GM23248 (cell line): ENCODE measurements at regions not wholly inside any gene's neighbourhood (a gene's known extent, or its start where the extent isn't known, plus 50 kb on each side); places are given as distances from the start of the nearest gene placed in this dataset.

Experiments used
- DNase-seq: peaks from one replicate; pipeline ENCODE4 v3.0.0-alpha.2; 2015
- H2AFZ ChIP-seq: fragments of 200-600 bp; sonication (generic); 2 replicates; pipeline ENCODE4 v1.6.1; 2016; ENCODE audit warnings: antibody characterized with exemption
- H3F3A ChIP-seq: fragments of 200-600 bp; sonication (generic); 2 replicates; pipeline ENCODE4 v1.6.1; 2016; ENCODE audit warnings: mild to moderate bottlenecking, antibody characterized with exemption, mixed run types; ENCODE audit not compliant: insufficient read depth
- H3K27ac ChIP-seq: fragments of 200-600 bp; sonication (generic); 2 replicates; pipeline ENCODE4 v1.5.1; 2016; ENCODE audit warnings: mild to moderate bottlenecking
- H3K27me3 ChIP-seq: fragments of 200-600 bp; sonication (generic); replicated peaks from 2 replicates; pipeline ENCODE4 v1.6.1; 2016; ENCODE audit warnings: mild to moderate bottlenecking; ENCODE audit not compliant: insufficient read depth
- H3K36me3 ChIP-seq: fragments of 200-600 bp; sonication (generic); 2 replicates; pipeline ENCODE4 v1.6.1; 2016; ENCODE audit warnings: low read depth, mild to moderate bottlenecking
- H3K4me1 ChIP-seq: fragments of 200-600 bp; sonication (generic); 2 replicates; pipeline ENCODE4 v1.6.1; 2016; ENCODE audit warnings: mild to moderate bottlenecking; ENCODE audit not compliant: insufficient read depth
- H3K4me2 ChIP-seq: fragments of 200-600 bp; sonication (generic); one replicate; pipeline ENCODE4 v1.6.1; 2016; ENCODE audit warnings: mild to moderate bottlenecking; ENCODE audit not compliant: unreplicated experiment
- H3K4me3 ChIP-seq: fragments of 200-600 bp; sonication (generic); 2 replicates; pipeline ENCODE4 v1.5.1; 2016; ENCODE audit warnings: mild to moderate bottlenecking
- H3K79me2 ChIP-seq: fragments of 200-600 bp; sonication (generic); 2 replicates; pipeline ENCODE4 v1.6.1; 2016; ENCODE audit warnings: mild to moderate bottlenecking; ENCODE audit not compliant: insufficient read depth
- H3K9ac ChIP-seq: fragments of 200-600 bp; sonication (generic); 2 replicates; pipeline ENCODE4 v1.6.1; 2016; ENCODE audit warnings: mild to moderate bottlenecking
- H3K9me2 ChIP-seq: fragments of 200-600 bp; sonication (generic); 2 replicates; pipeline ENCODE4 v1.6.1; 2016; ENCODE audit warnings: mixed run types, mild to moderate bottlenecking, moderate library complexity; ENCODE audit not compliant: insufficient read depth
- H3K9me3 ChIP-seq: fragments of 200-600 bp; sonication (generic); one replicate; pipeline ENCODE4 v1.6.1; 2017; ENCODE audit warnings: low read depth
- H4K20me1 ChIP-seq: fragments of 200-600 bp; sonication (generic); 2 replicates; pipeline ENCODE4 v1.6.0; 2016; ENCODE audit not compliant: insufficient read depth
- EZH2 ChIP-seq: fragments of 200-600 bp; sonication (generic); IDR thresholded peaks from 2 replicates; pipeline ENCODE4 v1.6.1; 2018; ENCODE audit warnings: antibody characterized with exemption, mild to moderate bottlenecking; ENCODE audit not compliant: insufficient read depth, poor library complexity, severe bottlenecking
- EZH2phosphoT487 ChIP-seq: fragments of 200-600 bp; sonication (generic); IDR thresholded peaks from 2 replicates; pipeline ENCODE4 v1.6.1; 2018; ENCODE audit warnings: antibody characterized with exemption, moderate library complexity, mild to moderate bottlenecking, low read depth; ENCODE audit not compliant: insufficient read depth
- WGBS, 2 experiments: methylation state at CpG; one replicate each; pipeline ENCODE4 v1.1.6; 2015 to 2017; ENCODE audit warnings: low lambda C conversion rate in 2 of 2, low coverage in 1 of 2; ENCODE audit errors: missing lambda C conversion rate in 2 of 2; 5-methylcytosine and 5-hydroxymethylcytosine counted together
- in situ Hi-C: fragments of 300-500 bp; cut with MboI; formaldehyde crosslinking; loops from 2 replicates; pipeline ENCODE4 v1.15.0; 2020

GRCh38 chr4:8704632-8705031 is 112.1 kb downstream of the CPZ start:
- TF ChIP-seq EZH2phosphoT487 (no peak), EZH2 (no peak)
- in situ Hi-C loops, result no loop called here
- H3K4me3 ChIP-seq, result no peak overlapping the region

GRCh38 chr4:8703857-8704495 is 111.4 kb downstream of the CPZ start:
- in situ Hi-C loops, result no loop called here
- Histone ChIP-seq H3K36me3 (no peaks in the 10 kb centered on the region), H3K4me2 (no peak overlapping the region), H3K27ac (no peak overlapping the region), H3K9me2 (no peaks in the 10 kb centered on the region), H3K27me3 (peaks cover 37% of the 10 kb centered on the region), H3K9me3 (no peaks in the 10 kb centered on the region), H3K4me1 (no peaks in the 10 kb centered on the region), H3K9ac (no peak overlapping the region), H3K79me2 (no peaks in the 10 kb centered on the region), H3F3A (no peaks in the 10 kb centered on the region), H4K20me1 (no peaks in the 10 kb centered on the region), H2AFZ (no peak overlapping the region), H3K4me3 (no peak overlapping the region)
- TF ChIP-seq EZH2, result no peak
- TF ChIP-seq EZH2phosphoT487, result no peak
- WGBS, 2 experiments, result 43 to 47% methylated on average over 11 of the region's 11 CpGs
- no peak for DNase-seq

More at GRCh38 chr4:8704632-8705031, 112.1 kb downstream of the CPZ start:
- DNase-seq, result no peak
- Histone ChIP-seq H2AFZ (no peak overlapping the region), H3K4me1 (no peaks in the 10 kb centered on the region), H3K9me2 (no peaks in the 10 kb centered on the region), H3K79me2 (no peaks in the 10 kb centered on the region), H3K9me3 (no peaks in the 10 kb centered on the region), H3K4me2 (no peak overlapping the region), H3K27ac (no peak overlapping the region), H3K36me3 (no peaks in the 10 kb centered on the region), H4K20me1 (no peaks in the 10 kb centered on the region), H3F3A (no peaks in the 10 kb centered on the region), H3K27me3 (peaks cover 31% of the 10 kb centered on the region), H3K9ac (no peak overlapping the region)
- WGBS, 2 experiments, result 40 to 47% methylated on average over 7 to 9 of the region's 9 CpGs

GRCh38 chr4:8703401-8703696 is 110.8 kb downstream of the CPZ start:
- no peak overlapping the region for H3K9ac ChIP-seq
- H3K4me1 ChIP-seq, result no peaks in the 10 kb centered on the region
- no peaks in the 10 kb centered on the region for H3K9me3 ChIP-seq
- H2AFZ ChIP-seq, result no peak overlapping the region
- no peaks in the 10 kb centered on the region for H3K36me3 ChIP-seq
- in situ Hi-C loops, result no loop called here
- H3F3A ChIP-seq, result no peaks in the 10 kb centered on the region
- DNase-seq, result no peak
- no peaks in the 10 kb centered on the region for H3K79me2 ChIP-seq
- WGBS, 2 experiments, result 80 to 84% methylated on average over 4 of the region's 4 CpGs
- H4K20me1 ChIP-seq, result no peaks in the 10 kb centered on the region
- no peak overlapping the region for H3K4me2 ChIP-seq
- TF ChIP-seq EZH2 (no peak), EZH2phosphoT487 (no peak)
- no peak overlapping the region for H3K4me3 ChIP-seq
- H3K27ac ChIP-seq, result no peak overlapping the region
- no peaks in the 10 kb centered on the region for H3K9me2 ChIP-seq
- H3K27me3 ChIP-seq, result peaks cover 37% of the 10 kb centered on the region

GRCh38 chr4:8702516-8703400 is 110.2 kb downstream of the CPZ start:
- no peaks in the 10 kb centered on the region for H4K20me1 ChIP-seq
- no peak overlapping the region for H3K4me2 ChIP-seq
- no peak for DNase-seq
- H3K27ac ChIP-seq, result no peak overlapping the region
- no peaks in the 10 kb centered on the region for H3K4me1 ChIP-seq
- H3K79me2 ChIP-seq, result no peaks in the 10 kb centered on the region
- no peak overlapping the region for H3K9ac ChIP-seq
- peaks cover 38% of the 10 kb centered on the region for H3K27me3 ChIP-seq
- H3K4me3 ChIP-seq, result no peak overlapping the region
- no peak for TF ChIP-seq EZH2
- no peak for TF ChIP-seq EZH2phosphoT487
- H3K36me3 ChIP-seq, result no peaks in the 10 kb centered on the region
- in situ Hi-C loops, result no loop called here
- H3F3A ChIP-seq, result no peaks in the 10 kb centered on the region
- 54 to 55% methylated on average over 15 of the region's 15 CpGs for WGBS, 2 experiments
- no peak overlapping the region for H2AFZ ChIP-seq
- H3K9me2 ChIP-seq, result no peaks in the 10 kb centered on the region
- no peaks in the 10 kb centered on the region for H3K9me3 ChIP-seq
